Chondrocyte (in vitro differentiated cells): ENCODE measurements at regions not wholly inside any gene's neighbourhood (a gene's known extent, or its start where the extent isn't known, plus 50 kb on each side); places are given as distances from the start of the nearest gene placed in this dataset.

Source experiments
- DNase-seq: peaks from one replicate; pipeline ENCODE4 v3.0.0; 2021; ENCODE audit warnings: mixed read lengths, low spot score
- H3K27ac Mint-ChIP-seq: one replicate; pipeline ENCODE4 v1.8.0; 2021; ENCODE audit warnings: mild to moderate bottlenecking, moderate library complexity, mixed read lengths; ENCODE audit not compliant: unreplicated experiment
- H3K27me3 Mint-ChIP-seq: 2 replicates; pipeline ENCODE4 v1.8.0; 2021; ENCODE audit warnings: low read depth, mixed read lengths
- H3K36me3 Mint-ChIP-seq: 2 replicates; pipeline ENCODE4 v1.8.0; 2021; ENCODE audit warnings: low read depth, mixed read lengths
- H3K4me1 Mint-ChIP-seq: 2 replicates; pipeline ENCODE4 v1.8.0; 2021; ENCODE audit warnings: low read depth, mild to moderate bottlenecking, mixed read lengths
- H3K4me3 Mint-ChIP-seq: one replicate; pipeline ENCODE4 v1.8.0; 2021; ENCODE audit warnings: mild to moderate bottlenecking, moderate library complexity, mixed read lengths; ENCODE audit not compliant: unreplicated experiment
- H3K9me3 Mint-ChIP-seq: 2 replicates; pipeline ENCODE4 v1.8.0; 2021; ENCODE audit warnings: low read depth, mixed read lengths
- CTCF ChIP-seq: fragments of 200-600 bp; sonication (generic); IDR thresholded peaks from 2 replicates; pipeline ENCODE4 v1.5.0; 2021; ENCODE audit warnings: antibody characterized with exemption, mild to moderate bottlenecking, moderate library complexity

GRCh38 chr5:2898661-2899060 is 147.2 kb upstream of the IRX2 start:
- Mint-ChIP-seq H3K27me3 (no peaks in the 10 kb centered on the region), H3K36me3 (no peaks in the 10 kb centered on the region), H3K27ac (no peak overlapping the region), H3K4me3 (no peak overlapping the region), H3K4me1 (no peaks in the 10 kb centered on the region), H3K9me3 (peaks cover 14% of the 10 kb centered on the region)
- TF ChIP-seq CTCF: no peak
- peak; percentile 82 for DNase-seq

GRCh38 chr5:2897276-2897961 is 145.9 kb upstream of the IRX2 start:
- Mint-ChIP-seq H3K36me3 (no peaks in the 10 kb centered on the region), H3K4me3 (no peak overlapping the region), H3K27me3 (no peaks in the 10 kb centered on the region), H3K27ac (no peak overlapping the region), H3K9me3 (peaks cover 17% of the 10 kb centered on the region), H3K4me1 (no peaks in the 10 kb centered on the region)
- peak; percentile 79 for DNase-seq
- TF ChIP-seq CTCF: no peak

GRCh38 chr5:2896371-2897275 is 145.1 kb upstream of the IRX2 start:
- H3K4me1 Mint-ChIP-seq: no peaks in the 10 kb centered on the region
- peak; percentile 75 for DNase-seq
- no peak overlapping the region for H3K27ac Mint-ChIP-seq
- peaks cover 13% of the 10 kb centered on the region for H3K9me3 Mint-ChIP-seq
- H3K36me3 Mint-ChIP-seq: no peaks in the 10 kb centered on the region
- TF ChIP-seq CTCF: no peak
- H3K27me3 Mint-ChIP-seq: no peaks in the 10 kb centered on the region
- no peak overlapping the region for H3K4me3 Mint-ChIP-seq

- H3K27me3 Mint-ChIP-seq: no peaks in the 10 kb centered on the region
- no peak overlapping the region for H3K4me3 Mint-ChIP-seq
- no peak overlapping the region for H3K27ac Mint-ChIP-seq
- peak; percentile 62 for DNase-seq
- no peaks in the 10 kb centered on the region for H3K36me3 Mint-ChIP-seq
- no peaks in the 10 kb centered on the region for H3K4me1 Mint-ChIP-seq
- H3K9me3 Mint-ChIP-seq: peaks cover 8% of the 10 kb centered on the region
- no peak for TF ChIP-seq CTCF
Observed at GRCh38 chr5:2895876-2896275, 144.4 kb upstream of the IRX2 start.

- no peak overlapping the region for H3K27ac Mint-ChIP-seq
- peak; percentile 27 for DNase-seq
- H3K9me3 Mint-ChIP-seq: peaks cover 4% of the 10 kb centered on the region
- H3K4me1 Mint-ChIP-seq: no peaks in the 10 kb centered on the region
- no peak overlapping the region for H3K4me3 Mint-ChIP-seq
- no peaks in the 10 kb centered on the region for H3K27me3 Mint-ChIP-seq
- TF ChIP-seq CTCF: no peak
- H3K36me3 Mint-ChIP-seq: no peaks in the 10 kb centered on the region
Observed at GRCh38 chr5:2895196-2895595, 143.7 kb upstream of the IRX2 start.
